ENCODE measurements at regions not wholly inside any gene's neighbourhood (a gene's known extent, or its start where the extent isn't known, plus 50 kb on each side); places are given as distances from the start of the nearest gene placed in this dataset.

DNA sequence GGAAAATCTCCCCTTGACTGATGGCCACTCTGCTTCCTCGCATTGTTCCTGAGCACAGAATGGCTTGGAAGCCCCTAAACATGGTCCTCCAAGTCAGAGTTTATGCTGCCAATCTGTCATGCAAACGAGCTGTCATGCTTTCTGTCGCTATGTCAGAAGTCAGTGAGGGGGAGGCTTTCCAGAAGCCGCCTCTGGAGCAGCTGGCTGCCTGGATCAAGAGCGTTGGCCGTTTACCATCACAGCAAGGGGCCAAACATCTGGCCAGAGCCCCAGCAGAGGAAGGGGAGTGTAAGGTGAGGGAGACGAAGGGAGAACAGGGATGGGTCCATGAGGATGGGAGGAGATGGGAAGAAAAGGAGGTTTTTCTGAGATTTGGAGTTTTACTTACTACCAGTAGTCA lies 372.6 kb upstream of the NR2F2 start:
- POLR2A ChIA-PET (ENCODE audit: partially characterized antibody), result no interaction called here
- Histone ChIP-seq H3K23ac (ENCODE audit: insufficient read length) (no peak overlapping the region), H2BK120ac (replicated peaks; ENCODE audit: low read depth, low read length) (no peak overlapping the region), H3K79me1 (ENCODE audit: low read depth, low read length) (no peaks in the 10 kb centered on the region), H3K27ac (ENCODE audit: low read depth, low read length) (no peak overlapping the region), H2BK5ac (ENCODE audit: low read depth, low read length) (no peak overlapping the region), H3K56ac (replicated peaks; ENCODE audit: insufficient read length, low read depth, low read length) (no peak overlapping the region), H4K5ac (ENCODE audit: insufficient read length, low read depth, low read length) (no peak overlapping the region), H3K14ac (ENCODE audit: insufficient read length) (no peak overlapping the region), H3K36me3 (ENCODE audit: control insufficient read depth in 2 of 4, insufficient read depth in 4 of 4, low read length in 3 of 4) (no peaks in the 10 kb centered on the region), H3K9me3 (ENCODE audit: insufficient read depth in 2 of 2, low read depth in 1 of 2, low read length in 1 of 2) (peaks cover 2 to 7% of the 10 kb centered on the region in 2 experiments; a peak in 1 of 4 replicates), H2BK12ac (ENCODE audit: low read depth, low read length) (no peak overlapping the region), H4K91ac (replicated peaks; ENCODE audit: insufficient read length, low read length) (no peak overlapping the region), H3K18ac (ENCODE audit: extremely low read depth, low read length) (no peak overlapping the region), H3K4ac (replicated peaks; ENCODE audit: insufficient read length, low read depth, low read length) (no peak overlapping the region), H3K79me2 (ENCODE audit: control insufficient read depth in 1 of 2, insufficient read depth in 2 of 2, low read length in 2 of 2) (no peaks in the 10 kb centered on the region), H2AFZ (ENCODE audit: low read length) (no peak overlapping the region), H3K4me2 (ENCODE audit: insufficient read depth in 1 of 2, low read depth in 2 of 2, low read length in 2 of 2) (no peak overlapping the region; a peak in 1 of 4 replicates), H2BK15ac (ENCODE audit: low read length) (no peak overlapping the region), H3K27me3 (replicated peaks in 1 of 4; ENCODE audit: control insufficient read depth in 3 of 4, extremely low read depth in 1 of 4, insufficient read depth in 3 of 4, low read length in 3 of 4) (no peaks in the 10 kb centered on the region), H3K4me1 (replicated peaks in 1 of 4; ENCODE audit: control insufficient read depth in 3 of 4, insufficient read depth in 4 of 4, low read length in 3 of 4) (peaks cover 0 to 4% (median 1%) of the 10 kb centered on the region in 4 experiments; a peak in 1 of 7 replicates), H2BK20ac (ENCODE audit: low read length) (no peak overlapping the region), H3K9ac (replicated peaks in 1 of 4; ENCODE audit: extremely low read depth in 1 of 4, low read depth in 3 of 4, low read length in 3 of 4) (no peak overlapping the region), H4K20me1 (replicated peaks in 1 of 2; ENCODE audit: control insufficient read depth in 1 of 2, insufficient read depth in 2 of 2, low read length in 2 of 2) (no peaks in the 10 kb centered on the region), H2AK5ac (ENCODE audit: low read depth, low read length) (no peak overlapping the region), H3K23me2 (ENCODE audit: low read depth, low read length) (no peaks in the 10 kb centered on the region), H4K8ac (ENCODE audit: extremely low read depth, insufficient read depth, low read length) (no peak overlapping the region), H3K4me3 (ENCODE audit: extremely low read depth in 1 of 4, insufficient read depth in 2 of 4, low read depth in 3 of 4, low read length in 4 of 4) (no peak overlapping the region)
- FAIRE-seq, result no peak
- 0 out of 2 replicates have a peak, but pooled peaks have one; percentile 51 for TF ChIP-seq TCF12 (IDR thresholded peaks at IDR 0.05; ENCODE audit: low read depth, low read length)
- peak; percentile 29 for TF ChIP-seq NANOG (IDR thresholded peaks at IDR 0.05; ENCODE audit: insufficient read depth, low read depth, low read length, poor library complexity, severe bottlenecking)
- TF ChIP-seq NRF1 (IDR thresholded peaks at IDR 0.05; ENCODE audit: low read depth, low read length), result no peak
- 0 out of 4 replicates have a peak, but pooled peaks of 1 of the 2 experiments have one; percentile 33 for TF ChIP-seq SIN3A (conservative IDR thresholded peaks at IDR 0.05 in 1 of 2, IDR thresholded peaks at IDR 0.05 in 1 of 2; ENCODE audit: low read depth in 1 of 2, low read length in 2 of 2)
- DNase-seq (ENCODE audit: low read depth in 1 of 2, low spot score in 2 of 2), result no peak
- 62% methylated on average over 7 of the region's 7 CpGs; no CpG with 5 or more reads in 1 of the 2 experiments for WGBS, 2 experiments (ENCODE audit: extremely low coverage in 1 of 2, insufficient coverage in 1 of 2, insufficient read length in 1 of 2, insufficient replicate concordance in 2 of 2, low coverage in 1 of 2, low lambda C conversion rate in 2 of 2, missing lambda C conversion rate in 1 of 2)
- CTCF ChIA-PET (ENCODE audit: partially characterized antibody), result interaction anchor here (0.6 kb wide), 1 partner anchor 13 kb away, joined by 3 read pairs; no protein-coding TSS in a partner anchor

All from H1 (cell line).